ENCODE measurements at regions not wholly inside any gene's neighbourhood (a gene's known extent, or its start where the extent isn't known, plus 50 kb on each side); places are given as distances from the start of the nearest gene placed in this dataset.

DNA sequence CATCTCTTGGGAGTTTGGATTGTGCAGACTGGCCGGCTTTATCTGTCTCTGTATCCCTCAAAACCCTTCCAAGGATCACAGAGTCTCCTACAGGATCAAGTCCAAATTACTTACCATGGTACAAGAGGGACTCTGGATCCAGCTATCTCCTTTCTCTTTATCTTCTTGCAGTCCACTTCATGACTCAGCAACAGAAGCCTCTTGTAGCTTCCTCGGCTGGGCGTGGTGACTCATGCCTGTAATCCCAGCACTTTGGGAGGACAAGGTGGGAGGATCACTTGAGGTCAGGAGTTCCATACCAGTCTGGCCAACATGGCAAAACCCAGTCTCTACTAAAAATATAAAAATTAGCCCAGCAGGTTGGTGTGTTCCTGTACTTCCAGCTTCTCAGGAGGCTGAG is 189.7 kb downstream of the BCAT1 start:
- no peak for DNase-seq (ENCODE audit: low spot score)

DNA sequence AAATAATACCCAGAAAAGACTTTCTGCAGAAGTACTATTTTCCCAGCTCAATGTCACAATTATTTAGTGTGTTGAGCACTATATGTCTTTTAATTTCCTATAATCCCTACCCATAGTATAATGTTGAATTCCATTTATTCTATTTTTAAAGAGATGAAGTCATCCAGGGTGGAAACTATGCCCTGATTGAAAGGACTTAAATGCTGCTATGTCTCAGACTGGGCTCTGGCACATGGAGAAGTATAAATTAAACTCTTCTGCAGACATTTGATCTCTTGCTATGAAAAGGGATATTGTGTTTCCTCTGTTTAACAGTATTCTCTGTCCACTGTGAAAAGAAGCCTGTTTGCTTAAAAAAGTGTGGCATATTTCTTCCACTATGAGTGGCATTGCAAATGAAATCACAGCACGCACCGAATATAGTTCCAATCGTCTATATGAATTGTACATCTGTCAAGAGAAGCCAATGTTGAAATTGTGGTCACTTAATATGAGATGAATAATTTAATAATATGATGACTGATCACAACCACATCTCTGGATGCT is 192.3 kb downstream of the BCAT1 start:
- no peak for DNase-seq (ENCODE audit: low spot score)

DNA sequence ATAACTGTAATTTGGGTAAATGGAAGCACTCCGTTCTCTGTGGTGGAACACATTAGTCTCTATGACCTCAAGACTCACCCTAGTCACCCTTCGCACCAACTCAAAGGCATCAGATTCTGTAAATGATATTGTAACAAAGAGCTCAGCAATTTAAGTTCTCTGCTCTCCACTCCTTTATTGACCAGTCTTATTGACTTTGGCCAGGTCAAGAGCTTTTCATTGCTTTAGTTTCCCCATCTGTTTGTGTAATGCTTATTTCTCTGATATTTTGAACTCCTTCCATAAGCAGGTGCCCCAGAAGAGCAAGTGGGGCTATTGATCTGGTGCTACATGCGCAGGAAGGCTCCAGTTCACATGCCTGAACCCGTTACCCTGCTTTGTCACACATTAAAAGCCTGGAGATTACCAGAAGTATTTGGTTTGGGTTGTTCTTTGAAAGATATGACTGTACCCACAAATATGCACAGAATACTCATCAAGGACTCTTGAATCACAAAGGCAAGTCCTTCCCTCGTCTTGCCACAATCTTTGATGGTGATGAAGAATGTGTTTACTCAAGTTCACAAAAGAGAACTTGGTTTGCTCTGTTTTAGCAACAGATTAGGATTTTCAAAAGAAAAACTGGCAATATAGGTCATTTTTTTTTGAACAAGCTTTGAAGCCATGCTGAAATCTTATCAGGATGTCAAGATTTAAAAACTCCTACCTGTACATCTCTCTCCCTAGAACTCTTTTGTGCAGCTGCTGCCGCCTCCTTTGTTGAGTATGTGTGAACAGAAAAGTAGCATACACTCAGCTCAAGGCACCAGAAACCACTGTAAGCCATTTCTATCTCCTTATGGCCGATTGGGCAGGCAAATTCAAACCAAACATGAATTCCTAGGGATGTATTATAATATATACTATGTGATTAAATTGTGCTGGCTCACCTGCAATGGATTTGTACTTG is 193.9 kb downstream of the BCAT1 start:
- DNase-seq (ENCODE audit: low spot score): peak; percentile 49

DNA sequence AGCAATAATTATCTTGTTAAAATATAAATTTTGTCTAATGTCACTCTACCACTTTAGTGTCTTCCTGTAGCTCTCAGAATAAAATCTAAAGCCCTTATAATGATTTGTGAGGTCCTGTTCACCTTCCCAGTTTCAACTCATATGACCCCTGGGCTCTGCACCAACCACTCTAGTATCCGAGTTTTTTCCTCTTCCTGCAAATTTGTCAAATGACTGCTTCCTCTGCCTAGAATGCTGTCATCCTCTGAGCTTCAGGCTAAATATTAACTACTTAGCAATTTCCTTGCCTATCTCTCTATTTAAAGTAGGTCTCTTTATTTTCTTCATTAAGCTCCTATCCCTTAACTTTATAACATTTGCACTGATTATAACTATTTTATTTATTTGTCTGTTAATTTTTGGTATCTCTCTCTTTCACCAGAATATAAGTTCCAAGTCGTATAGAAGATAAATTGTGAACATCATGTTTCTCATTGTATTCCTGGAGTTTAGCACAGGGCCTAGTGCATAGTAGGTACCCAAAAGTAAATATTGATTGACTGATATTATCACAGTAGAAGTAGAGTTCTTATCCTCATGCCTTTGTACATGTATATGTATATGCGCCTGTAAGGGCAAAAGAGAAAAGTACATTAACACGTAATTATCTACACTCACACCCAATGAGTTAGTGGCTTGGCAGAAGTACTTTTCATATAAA is 196.0 kb downstream of the BCAT1 start:
- no peak for DNase-seq (ENCODE audit: low spot score)

DNA sequence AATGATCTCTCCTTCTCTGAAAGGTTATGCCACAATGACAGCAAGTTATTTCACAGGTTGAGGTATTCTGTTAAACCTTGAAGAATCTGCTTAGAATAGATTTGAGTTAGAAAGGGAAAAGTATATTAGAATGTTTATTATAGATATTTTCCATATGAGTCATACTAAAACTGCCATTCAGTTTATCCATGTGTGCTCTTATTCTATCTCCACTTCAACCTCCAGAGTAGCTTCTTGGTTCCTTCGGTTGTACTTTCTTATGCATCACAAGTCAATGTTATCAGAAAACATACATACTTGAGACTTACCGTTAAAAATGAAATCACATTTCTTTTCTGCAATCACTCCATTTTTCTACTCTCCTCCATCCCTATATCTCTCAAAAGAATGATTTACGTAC is 197.7 kb downstream of the BCAT1 start:
- no peak for DNase-seq (ENCODE audit: low spot score)

DNA sequence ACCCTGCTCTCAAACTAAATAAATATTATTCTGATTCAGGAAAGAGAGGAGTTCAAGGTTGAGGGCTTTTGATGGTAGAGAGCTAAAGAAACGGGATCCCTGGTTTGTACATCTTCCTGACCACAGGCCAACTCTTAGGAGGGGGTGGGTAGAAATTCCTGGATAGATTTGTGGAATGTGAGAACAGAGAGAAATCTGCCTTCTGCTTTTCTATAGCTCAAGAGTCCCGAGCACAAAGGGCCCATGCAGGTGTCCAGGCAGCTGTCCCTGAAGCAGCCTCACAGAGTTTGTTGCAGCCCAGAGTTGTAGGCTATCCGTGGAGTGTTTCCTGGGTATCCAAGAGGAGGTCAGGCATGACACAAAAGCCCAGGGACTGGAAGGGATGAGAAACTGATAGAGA is 198.6 kb downstream of the BCAT1 start:
- no peak for DNase-seq (ENCODE audit: low spot score)

DNA sequence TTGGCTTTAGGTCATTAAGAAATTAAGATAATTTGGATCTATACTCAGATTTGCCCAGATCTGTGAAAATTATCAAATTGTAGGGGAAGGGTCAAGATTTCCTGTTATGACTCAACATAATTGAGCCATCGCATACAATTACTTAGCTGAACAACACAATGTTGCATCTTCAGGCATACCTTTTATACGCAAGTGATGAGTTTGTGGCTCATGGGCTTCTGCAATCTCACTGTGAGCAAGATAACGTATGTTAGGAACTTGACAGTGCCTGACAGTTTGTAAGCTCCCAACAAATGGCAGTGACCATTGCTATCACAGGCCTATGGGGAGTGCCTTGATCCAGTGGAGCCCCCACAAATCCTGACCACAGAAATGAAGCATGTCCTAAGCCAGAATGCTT is 199.7 kb downstream of the BCAT1 start:
- DNase-seq (ENCODE audit: low spot score): no peak

DNA sequence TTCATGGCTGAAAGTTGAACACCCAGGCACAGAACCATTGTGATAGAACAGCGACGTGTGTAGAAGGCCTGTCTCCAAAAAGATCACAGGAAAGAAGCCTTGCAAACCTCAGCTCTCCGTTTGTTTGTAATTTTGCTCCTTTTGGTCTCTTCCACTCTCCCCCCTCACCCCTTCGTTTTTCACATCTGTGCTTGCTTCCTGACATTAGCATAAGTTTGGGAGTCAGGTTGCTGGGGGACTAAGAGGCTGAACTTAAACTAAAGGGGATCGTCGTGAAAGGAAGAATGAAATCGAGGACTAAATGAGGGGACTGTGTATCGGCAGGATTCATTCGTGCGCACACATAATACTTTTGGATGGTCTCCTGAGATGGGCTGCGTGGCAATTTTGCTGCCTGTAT is 200.6 kb downstream of the BCAT1 start:
- DNase-seq (ENCODE audit: low spot score): no peak

DNA sequence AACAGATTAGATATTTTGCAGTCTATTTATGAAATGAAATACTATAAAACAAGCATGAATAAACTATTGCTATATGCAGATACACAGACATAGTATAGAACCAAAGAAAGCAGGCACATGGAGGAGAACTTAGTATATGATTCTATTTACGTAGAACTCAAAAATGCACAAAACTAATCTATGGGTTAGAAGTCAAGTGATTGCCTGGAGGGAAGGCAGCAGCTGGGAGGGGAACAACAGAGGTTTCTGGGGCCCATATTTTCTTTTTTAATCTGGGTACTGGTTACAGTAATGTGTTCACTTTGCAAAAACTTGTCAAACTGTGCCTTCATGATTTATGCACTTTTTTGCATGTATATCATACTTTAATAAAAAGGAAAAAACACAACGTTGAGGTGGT is 202.0 kb downstream of the BCAT1 start:
- no peak for DNase-seq (ENCODE audit: low spot score)

DNA sequence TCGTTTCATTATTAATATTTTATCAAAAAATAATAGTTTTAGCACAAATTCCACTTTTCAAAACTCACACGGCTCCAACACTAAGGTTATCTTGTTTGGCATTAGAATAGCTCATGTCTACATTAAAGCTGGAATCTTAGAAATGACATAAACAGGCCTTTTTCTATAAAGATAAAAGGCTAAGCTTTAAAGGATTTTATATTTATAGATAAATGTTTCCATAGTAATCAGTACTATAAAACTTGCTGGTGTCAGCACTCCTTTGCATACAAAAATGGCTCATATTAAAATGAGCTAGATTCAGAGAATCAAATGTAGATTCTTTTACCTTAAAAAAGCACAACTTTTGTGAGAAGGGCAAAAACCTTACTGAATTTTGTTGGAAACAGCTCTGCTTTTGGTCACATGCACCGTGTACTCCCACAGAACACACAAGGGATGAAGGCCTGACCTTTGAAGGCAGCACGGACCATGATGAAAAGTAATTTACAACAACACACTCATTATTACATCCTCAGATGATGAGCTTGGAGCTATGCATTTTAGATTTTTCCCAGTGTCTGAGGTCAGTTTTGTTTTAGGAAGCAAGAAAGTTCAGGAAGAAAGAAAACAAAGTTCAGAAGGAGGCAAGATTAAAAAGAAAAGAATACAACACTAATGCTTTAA is 202.8 kb downstream of the BCAT1 start:
- no peak for DNase-seq (ENCODE audit: low spot score)

DNA sequence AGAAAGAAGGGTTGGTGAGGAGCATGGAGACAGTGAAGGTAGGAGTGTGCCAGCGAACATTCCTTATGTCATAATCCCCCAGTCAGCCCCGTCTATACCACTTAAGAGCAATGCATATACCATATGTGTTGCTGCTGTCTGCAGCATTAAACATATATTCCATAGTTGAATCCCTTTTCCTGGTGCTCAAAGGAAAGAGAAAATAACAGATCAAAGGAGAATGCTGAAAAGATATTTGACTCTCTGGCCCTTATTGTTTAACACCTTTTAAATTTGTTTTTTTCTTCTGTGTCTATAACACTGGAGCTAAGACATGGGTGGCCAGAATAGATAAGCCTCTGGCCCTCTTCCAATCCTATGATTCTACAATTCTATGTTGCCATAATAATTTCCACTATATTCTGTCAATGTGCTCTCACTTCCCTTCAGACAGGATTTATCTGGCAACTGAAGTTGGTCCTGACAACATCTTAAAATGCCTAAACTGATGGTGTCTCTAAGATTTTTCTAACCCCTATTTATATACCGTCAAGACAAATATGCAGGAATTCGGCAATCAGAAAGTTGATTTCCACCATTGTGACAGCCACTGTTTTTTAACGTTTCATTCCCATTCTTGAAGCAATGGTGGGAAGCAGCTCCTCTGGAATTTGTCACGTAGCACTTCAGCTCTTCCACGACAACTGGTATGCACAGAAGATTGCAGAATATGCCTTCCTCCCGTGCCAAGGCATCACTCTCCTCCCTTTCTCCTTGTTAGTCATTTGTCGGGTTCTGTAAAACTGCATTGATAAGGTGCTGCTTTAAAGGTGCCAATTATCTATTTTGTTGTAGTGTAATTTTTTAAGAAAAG is 204.7 kb downstream of the BCAT1 start:
- DNase-seq (ENCODE audit: low spot score): no peak

DNA sequence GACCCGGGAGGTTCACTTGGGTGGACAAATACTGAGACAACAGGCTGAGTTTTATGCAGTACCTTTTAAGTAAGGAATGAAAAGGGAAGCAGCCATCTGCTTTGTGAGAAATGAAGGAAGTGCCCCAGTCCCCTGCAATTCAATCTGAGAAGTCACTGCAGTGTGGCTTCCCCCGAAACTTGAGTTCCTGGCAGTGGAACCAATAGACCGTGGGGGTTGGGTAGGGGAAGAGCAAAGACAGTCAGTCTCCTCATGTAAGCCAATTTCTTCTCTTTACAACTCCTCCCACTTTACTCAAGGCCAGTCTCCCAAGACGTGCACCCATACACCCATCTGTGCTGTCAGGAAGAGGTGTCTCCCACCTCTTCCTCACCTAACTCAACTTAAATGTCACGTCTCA is 206.5 kb downstream of the BCAT1 start:
- peak; percentile 80 for DNase-seq (ENCODE audit: low spot score)

DNA sequence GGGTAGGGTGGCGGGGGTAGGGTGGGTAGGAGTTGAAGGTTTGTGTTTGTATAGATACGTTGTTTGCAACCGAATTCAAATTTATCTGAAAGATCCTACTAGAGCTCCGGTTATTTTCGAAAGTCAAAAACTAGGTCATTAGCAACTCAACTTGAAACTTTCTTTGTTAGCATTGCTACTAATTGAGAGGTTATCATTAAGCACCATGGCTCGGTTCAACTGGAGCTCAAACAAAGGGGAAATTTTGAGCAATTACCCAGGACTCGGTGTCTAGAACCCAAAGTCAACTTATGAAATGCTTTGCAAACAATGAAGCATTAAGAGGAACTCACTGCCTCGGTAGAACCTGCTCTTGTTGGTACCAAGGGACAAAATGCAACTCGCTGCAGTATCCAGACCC is 207.7 kb downstream of the BCAT1 start:
- DNase-seq (ENCODE audit: low spot score): peak; percentile 50

DNA sequence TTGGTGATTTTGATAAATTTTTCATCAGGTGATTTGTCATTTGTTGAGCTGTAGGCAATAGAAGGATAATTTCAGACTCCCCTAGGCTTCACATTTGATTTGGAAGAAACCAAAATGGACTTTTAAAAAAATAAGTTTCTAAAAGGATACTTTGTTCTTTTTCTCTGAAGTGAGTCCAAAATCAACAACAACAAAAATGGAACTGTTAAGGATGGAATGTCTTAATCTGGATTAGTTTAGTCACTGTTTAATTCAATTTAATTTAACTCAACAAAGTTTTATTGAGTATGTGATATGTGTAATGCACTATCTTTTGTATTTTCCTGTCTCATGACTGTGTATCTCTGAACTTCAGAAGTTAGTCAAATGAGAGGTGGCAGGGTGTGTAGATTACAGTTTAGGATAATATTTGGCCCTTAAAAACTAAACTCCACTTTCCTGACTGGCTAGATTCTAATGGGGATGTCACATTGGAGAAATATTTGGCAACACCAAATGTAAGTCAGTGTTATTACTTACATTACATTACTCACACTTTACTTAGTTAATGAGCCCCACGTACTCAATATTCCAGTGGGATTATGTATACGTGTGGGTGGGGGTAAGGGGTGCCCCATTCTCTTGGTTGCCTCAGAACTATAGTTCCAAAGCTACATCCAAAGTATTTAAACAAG is 209.7 kb downstream of the BCAT1 start:
- DNase-seq (ENCODE audit: low spot score): no peak

DNA sequence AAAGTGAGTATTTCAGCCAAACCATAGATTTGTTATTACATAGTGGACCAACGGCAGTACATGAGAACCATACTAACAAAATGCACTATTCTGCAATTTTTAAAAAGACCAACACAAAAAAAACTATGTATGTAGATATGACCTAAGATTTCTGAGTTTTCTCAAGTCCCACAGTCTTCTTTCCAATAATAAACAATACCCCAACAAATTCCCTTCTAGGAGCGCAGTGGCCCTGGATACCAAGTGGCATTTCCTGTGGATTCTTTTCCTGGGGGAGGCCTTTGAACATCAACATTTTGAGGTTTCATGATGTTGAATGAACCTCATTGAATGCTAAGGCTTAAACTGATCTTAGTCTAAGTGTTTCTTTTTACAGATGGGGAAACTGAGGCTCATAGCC is 210.5 kb downstream of the BCAT1 start:
- DNase-seq (ENCODE audit: low spot score): no peak

DNA sequence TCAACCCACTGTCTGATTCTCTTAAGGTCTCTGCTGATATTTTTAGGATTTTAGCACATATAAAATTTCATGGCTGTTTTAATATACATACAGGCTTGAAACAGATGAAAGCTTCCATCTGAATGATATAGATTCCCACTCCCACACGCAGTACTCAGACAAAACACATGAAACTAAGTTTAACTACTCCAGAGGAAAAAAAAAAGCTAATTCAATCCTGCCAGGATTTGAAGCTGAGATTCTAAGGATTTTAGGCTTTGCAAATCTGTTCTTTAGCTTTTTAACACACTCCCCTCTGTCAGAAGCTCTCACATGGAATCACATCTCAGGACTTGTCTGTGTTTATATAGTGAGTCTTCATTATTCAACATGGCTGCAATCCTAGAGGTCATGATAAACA is 217.3 kb downstream of the BCAT1 start:
- DNase-seq (ENCODE audit: low spot score): no peak

DNA sequence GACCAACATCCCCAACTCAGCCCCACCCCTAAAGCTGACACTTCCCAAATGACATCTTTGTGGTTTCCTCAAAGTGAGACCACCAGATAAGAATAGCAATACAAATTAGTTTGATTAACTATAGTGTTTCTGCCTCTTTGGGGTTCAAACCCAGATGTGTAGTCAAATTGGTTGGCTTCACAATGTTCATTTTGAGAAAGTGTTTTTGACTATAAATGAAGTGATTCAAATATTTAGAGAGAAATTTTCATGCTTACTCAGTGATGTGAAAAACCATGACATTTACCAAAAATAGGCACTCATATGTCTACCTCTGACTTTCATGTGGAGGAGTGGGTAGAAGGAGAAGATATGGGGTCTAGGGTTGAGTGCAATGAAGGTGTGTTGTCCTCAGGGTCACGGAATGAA is 218.4 kb downstream of the BCAT1 start:
- DNase-seq (ENCODE audit: low spot score): peak; percentile 55

DNA sequence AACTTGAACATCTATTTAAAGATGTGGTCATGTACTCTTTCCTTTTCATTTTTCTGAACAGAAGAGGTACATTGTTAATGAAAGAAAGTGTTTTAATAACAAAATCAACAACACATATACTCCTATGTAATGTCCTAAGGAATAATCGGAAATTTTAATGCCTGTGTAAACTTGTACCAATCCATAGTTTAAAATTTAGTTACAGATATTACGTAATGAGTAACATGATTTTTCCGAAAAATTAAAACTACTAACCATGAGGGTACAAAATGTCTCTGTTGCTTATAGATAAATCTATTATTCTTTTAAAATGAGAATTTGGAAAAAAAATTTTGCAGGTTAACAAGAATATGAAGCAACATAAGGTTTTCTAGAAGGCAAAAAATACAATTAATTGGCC is 220.1 kb downstream of the BCAT1 start:
- no peak for DNase-seq (ENCODE audit: low spot score)

DNA sequence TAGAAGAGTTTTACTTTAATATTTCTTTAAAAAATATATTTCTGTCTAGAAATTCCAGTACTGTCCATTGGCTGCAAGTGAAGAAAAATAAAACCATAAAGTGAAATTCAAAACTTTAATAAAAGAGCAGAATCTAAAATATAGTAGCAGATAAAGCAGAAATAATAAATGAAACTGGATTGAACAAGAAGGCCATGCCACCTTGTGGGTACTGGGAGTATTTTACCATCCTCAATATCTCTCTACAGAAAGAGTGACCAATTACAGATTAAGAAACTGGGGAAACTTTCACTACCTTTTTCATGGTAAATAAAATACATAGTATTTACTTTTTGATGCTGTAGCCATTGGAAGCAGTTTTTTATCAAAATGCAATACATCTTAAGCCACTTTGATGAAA is 220.5 kb downstream of the BCAT1 start:
- peak; percentile 43 for DNase-seq (ENCODE audit: low spot score)

DNA sequence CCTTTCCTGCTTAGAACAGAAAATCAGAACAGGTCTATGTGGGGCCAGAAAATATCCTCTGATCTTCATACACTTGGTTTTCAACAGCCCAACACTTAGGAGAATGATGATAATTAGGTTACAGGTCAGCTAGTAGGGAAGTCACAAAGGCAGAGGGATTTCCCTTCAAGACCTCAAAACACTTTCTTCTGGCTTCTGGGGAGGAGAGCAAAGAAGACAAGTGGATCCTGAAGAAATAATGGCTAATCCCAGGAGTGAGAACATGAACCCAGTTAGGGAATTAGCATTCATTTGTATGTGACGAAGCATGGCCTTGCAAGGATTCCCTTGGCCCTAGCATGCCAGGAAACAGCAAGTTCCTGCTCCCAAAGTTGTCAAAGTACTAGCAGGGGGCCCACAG is 223.3 kb downstream of the BCAT1 start:
- no peak for DNase-seq (ENCODE audit: low spot score)

DNA sequence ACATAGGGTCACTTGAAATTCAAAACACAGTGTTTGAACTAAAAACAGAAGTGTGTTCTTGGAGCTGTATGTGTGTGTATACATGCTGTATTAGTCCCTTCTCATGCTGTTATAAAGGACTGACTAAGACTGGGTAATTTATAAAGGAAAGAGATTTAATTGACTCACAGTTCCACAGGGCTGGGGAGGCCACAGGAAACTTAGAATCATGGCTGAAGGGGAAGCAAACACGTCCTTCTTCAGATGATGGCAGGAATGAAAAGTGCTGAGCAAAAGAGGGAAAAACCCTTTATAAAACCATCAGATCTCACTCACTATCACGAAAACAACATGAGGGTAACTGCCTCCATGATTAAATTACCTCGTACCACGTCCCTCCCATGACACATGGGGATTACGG is 224.1 kb downstream of the BCAT1 start:
- DNase-seq (ENCODE audit: low spot score): peak; percentile 43

All from activated CD4-positive, alpha-beta T cell treated with anti-CD3 and anti-CD28 coated beads, Interleukin-2, Interleukin-4, amounts not matched to agents 100 ng/mL and 50 ng/mL, durations not matched to agents 16 hours and 8 hours (primary cell).